ENCODE measurements at regions not wholly inside any gene's neighbourhood (a gene's known extent, or its start where the extent isn't known, plus 50 kb on each side); places are given as distances from the start of the nearest gene placed in this dataset.

DNA sequence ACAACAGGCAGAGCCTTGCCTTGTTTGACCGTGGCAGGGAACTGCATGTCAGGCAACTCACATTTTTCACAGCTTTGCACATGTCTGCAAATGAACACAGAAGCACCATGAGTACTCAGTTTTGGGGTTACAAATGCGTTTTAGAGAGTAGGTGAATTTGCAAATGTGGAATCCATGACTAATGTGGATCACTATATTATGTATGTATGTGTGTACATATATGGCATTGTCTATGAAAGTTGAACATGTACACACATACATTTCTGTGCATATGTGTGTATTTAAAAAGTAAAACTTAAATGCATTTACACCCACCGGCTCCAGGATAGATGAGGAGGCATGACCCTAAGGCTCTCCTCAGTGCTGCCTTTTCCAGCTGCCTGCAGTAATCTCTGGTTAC lies 65.1 kb downstream of the SOWAHC start:
- TF ChIP-seq, protein P1, sequence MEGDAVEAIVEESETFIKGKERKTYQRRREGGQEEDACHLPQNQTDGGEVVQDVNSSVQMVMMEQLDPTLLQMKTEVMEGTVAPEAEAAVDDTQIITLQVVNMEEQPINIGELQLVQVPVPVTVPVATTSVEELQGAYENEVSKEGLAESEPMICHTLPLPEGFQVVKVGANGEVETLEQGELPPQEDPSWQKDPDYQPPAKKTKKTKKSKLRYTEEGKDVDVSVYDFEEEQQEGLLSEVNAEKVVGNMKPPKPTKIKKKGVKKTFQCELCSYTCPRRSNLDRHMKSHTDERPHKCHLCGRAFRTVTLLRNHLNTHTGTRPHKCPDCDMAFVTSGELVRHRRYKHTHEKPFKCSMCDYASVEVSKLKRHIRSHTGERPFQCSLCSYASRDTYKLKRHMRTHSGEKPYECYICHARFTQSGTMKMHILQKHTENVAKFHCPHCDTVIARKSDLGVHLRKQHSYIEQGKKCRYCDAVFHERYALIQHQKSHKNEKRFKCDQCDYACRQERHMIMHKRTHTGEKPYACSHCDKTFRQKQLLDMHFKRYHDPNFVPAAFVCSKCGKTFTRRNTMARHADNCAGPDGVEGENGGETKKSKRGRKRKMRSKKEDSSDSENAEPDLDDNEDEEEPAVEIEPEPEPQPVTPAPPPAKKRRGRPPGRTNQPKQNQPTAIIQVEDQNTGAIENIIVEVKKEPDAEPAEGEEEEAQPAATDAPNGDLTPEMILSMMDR (IDR thresholded peaks at IDR 0.05), result no peak
- TF ChIP-seq POLR2AphosphoS5 (IDR thresholded peaks at IDR 0.05), result no peak
- no peak for TF ChIP-seq POLR2A (IDR thresholded peaks at IDR 0.05)
